HCT116 (cell line): ENCODE measurements at regions not wholly inside any gene's neighbourhood (a gene's known extent, or its start where the extent isn't known, plus 50 kb on each side); places are given as distances from the start of the nearest gene placed in this dataset.

ENCODE experiments used
- ATAC-seq: fragments of 200-7000 bp; cut with Tn5 transposase; 2 replicates; pipeline ENCODE4 v1.9.1; 2020; ENCODE audit warnings: mild to moderate bottlenecking, moderate library complexity
- BruUV-seq: library from RNA; stranded (reverse); fragments of 400-500 nt; replicated peaks from 2 replicates; lab custom pipeline; 2021; lab: Mats Ljungman, UMichigan
- CTCF ChIA-PET: fragments of 300-600 bp; sonication (Branson Sonifier 250); formaldehyde crosslinking; loops from one replicate; lab custom pipeline; 2021; ENCODE audit warnings: antibody characterized with exemption; lab: Charles Lee
- POLR2A ChIA-PET: fragments of 300-600, 350-600 bp; sonication (Branson Sonifier 250); formaldehyde crosslinking; loops from one replicate; lab custom pipeline; 2021; ENCODE audit warnings: antibody characterized with exemption; lab: Charles Lee
- RAD21 ChIA-PET, 2 experiments: fragments of 300-600 bp; sonication (Branson Sonifier 250); formaldehyde crosslinking; loops; one replicate each; lab custom pipeline; 2023; ENCODE audit warnings: low total read pairs in 2 of 2; ENCODE audit not compliant: uncharacterized antibody in 2 of 2, unreplicated experiment in 2 of 2, low non-redundant PET in 1 of 2; lab: Charles Lee
- DNase-seq: peaks from one replicate; pipeline ENCODE4 v3.0.0-alpha.2; 2010; ENCODE audit warnings: low read depth, low spot score
- H2AFZ ChIP-seq: fragments of 200-600 bp; shearing (Covaris generic), sonication (generic); 2 replicates; pipeline ENCODE4 v1.6.1; 2017; ENCODE audit warnings: low read depth, mixed run types, mixed read lengths, antibody characterized with exemption, low read length; ENCODE audit not compliant: poor library complexity, severe bottlenecking
- H3K27ac ChIP-seq: 2 replicates; pipeline ENCODE4 v1.5.1; 2012; ENCODE audit warnings: low read depth, low read length
- H3K27me3 ChIP-seq: fragments of 200-600 bp; sonication (generic); 2 replicates; pipeline ENCODE4 v1.6.1; 2016; ENCODE audit warnings: mixed run types, low read length, mixed read lengths; ENCODE audit not compliant: insufficient read depth
- H3K36me3 ChIP-seq, 2 experiments: fragments of 200-500 bp in 1 of 2; fragments of 200-600 bp in 1 of 2; sonication (Bioruptor generic) in 1 of 2; sonication (generic) in 1 of 2; 2 replicates each; pipeline versions ENCODE4 v1.5.1 to v1.6.1; 2014 to 2016; ENCODE audit warnings: low read length in 2 of 2, inconsistent platforms in 1 of 2, mixed read lengths in 1 of 2, mixed run types in 1 of 2; ENCODE audit not compliant: insufficient read depth in 2 of 2, control insufficient read depth in 1 of 2
- H3K4me1 ChIP-seq, 2 experiments: fragments of 200-600 bp in 1 of 2; sonication (generic) in 1 of 2; 2 replicates each; pipeline versions ENCODE4 v1.5.1 to v1.6.1; 2012 to 2017; ENCODE audit warnings: low read length in 2 of 2, inconsistent platforms in 1 of 2, mild to moderate bottlenecking in 1 of 2, mixed read lengths in 1 of 2, mixed run types in 1 of 2, moderate library complexity in 1 of 2; ENCODE audit not compliant: insufficient read depth in 2 of 2, control insufficient read depth in 1 of 2
- H3K4me2 ChIP-seq: fragments of 200-600 bp; sonication (generic); 2 replicates; pipeline ENCODE4 v1.6.1; 2017; ENCODE audit warnings: mixed run types, low read length, mixed read lengths
- H3K4me3 ChIP-seq, 2 experiments: fragments of 200-600 bp in 1 of 2; sonication (generic) in 1 of 2; replicated peaks in 1 of 2; 2 replicates each; pipeline ENCODE4 v1.5.1; 2011 to 2016; ENCODE audit warnings: low read length in 2 of 2, control low read depth in 1 of 2, low read depth in 1 of 2, mild to moderate bottlenecking in 1 of 2, mixed read lengths in 1 of 2, mixed run types in 1 of 2
- H3K79me2 ChIP-seq: fragments of 200-600 bp; sonication (generic); 2 replicates; pipeline ENCODE4 v1.6.1; 2017; ENCODE audit warnings: mild to moderate bottlenecking, mixed run types, low read length, moderate library complexity, mixed read lengths; ENCODE audit not compliant: insufficient read depth
- H3K9ac ChIP-seq: fragments of 200-600 bp; sonication (generic); 2 replicates; pipeline ENCODE4 v1.6.1; 2016; ENCODE audit warnings: low read length, mixed read lengths
- H3K9me2 ChIP-seq: fragments of 200-600 bp; sonication (generic), shearing (Covaris generic); 2 replicates; pipeline ENCODE4 v1.6.1; 2017; ENCODE audit warnings: mixed run types, mild to moderate bottlenecking, moderate library complexity; ENCODE audit not compliant: insufficient read depth
- H3K9me3 ChIP-seq, 2 experiments: fragments of 200-500 bp in 1 of 2; fragments of 200-600 bp in 1 of 2; sonication (Bioruptor generic) in 1 of 2; sonication (generic) in 1 of 2; 2 replicates each; pipeline ENCODE4 v1.6.1; 2014 to 2017; ENCODE audit warnings: low read length in 2 of 2, mixed read lengths in 2 of 2, inconsistent platforms in 1 of 2, low read depth in 1 of 2, mild to moderate bottlenecking in 1 of 2, mixed run types in 1 of 2, moderate library complexity in 1 of 2; ENCODE audit not compliant: control insufficient read depth in 1 of 2, insufficient read depth in 1 of 2
- H4K20me1 ChIP-seq: fragments of 200-600 bp; sonication (generic), shearing (Covaris generic); 2 replicates; pipeline ENCODE4 v1.6.1; 2017; ENCODE audit warnings: mixed run types, mild to moderate bottlenecking, moderate library complexity; ENCODE audit not compliant: insufficient read depth
- CBX3 ChIP-seq: IDR thresholded peaks from 2 replicates; pipeline ENCODE4 v1.6.1; 2012; ENCODE audit warnings: low read depth
- CTCF ChIP-seq, 3 experiments: fragments of 200-600 bp in 1 of 3; sonication (generic) in 1 of 3; IDR thresholded peaks in 2 of 3; conservative IDR thresholded peaks in 1 of 3; 2 replicates each; pipeline ENCODE4 v1.5.1; 2012 to 2017; ENCODE audit warnings: low read depth in 2 of 3, low read length in 2 of 3, antibody characterized with exemption in 1 of 3, borderline replicate concordance in 1 of 3, control low read depth in 1 of 3, mild to moderate bottlenecking in 1 of 3, mixed read lengths in 1 of 3, mixed run types in 1 of 3, moderate library complexity in 1 of 3; ENCODE audit not compliant: insufficient read depth in 1 of 3
- EGR1 ChIP-seq: IDR thresholded peaks from 2 replicates; pipeline ENCODE4 v1.6.1; 2012; ENCODE audit warnings: low read depth
- EZH2 ChIP-seq: fragments of 200-600 bp; sonication (generic); IDR thresholded peaks from 2 replicates; pipeline ENCODE4 v1.6.1; 2017; ENCODE audit warnings: antibody characterized with exemption, mixed run types
- EZH2phosphoT487 ChIP-seq: fragments of 200-600 bp; IDR thresholded peaks from 2 replicates; pipeline ENCODE4 v1.6.1; 2018; ENCODE audit warnings: antibody characterized with exemption, borderline replicate concordance
- FOSL1 ChIP-seq: IDR thresholded peaks from 2 replicates; pipeline ENCODE4 v1.6.1; 2012; ENCODE audit warnings: low read depth
- POLR2A ChIP-seq: IDR thresholded peaks from 2 replicates; pipeline ENCODE4 v1.7.0; 2011; ENCODE audit warnings: borderline replicate concordance; ENCODE audit not compliant: insufficient read depth, insufficient read length; ENCODE audit errors: extremely low read depth
- RAD21 ChIP-seq: IDR thresholded peaks from 2 replicates; pipeline ENCODE4 v1.6.1; 2012; ENCODE audit warnings: low read depth, mild to moderate bottlenecking
- SRF ChIP-seq: IDR thresholded peaks from 2 replicates; pipeline ENCODE4 v1.6.1; 2012; ENCODE audit warnings: low read depth
- TCF7L2 ChIP-seq: IDR thresholded peaks from 2 replicates; pipeline ENCODE4 v1.7.0; 2011; ENCODE audit warnings: borderline replicate concordance, inconsistent platforms; ENCODE audit not compliant: insufficient read depth, insufficient read length; ENCODE audit errors: extremely low read depth
- YY1 ChIP-seq: IDR thresholded peaks from 2 replicates; pipeline ENCODE4 v1.6.1; 2011; ENCODE audit warnings: low read length, low read depth, moderate library complexity, mild to moderate bottlenecking; ENCODE audit not compliant: insufficient replicate concordance; ENCODE audit errors: extremely low read depth
- ZFX ChIP-seq: fragments of 450-650 bp; IDR thresholded peaks from 2 replicates; pipeline ENCODE4 v1.6.1; 2017
- intact Hi-C: fragments of 100-400 bp; cut with micrococcal nuclease; formaldehyde crosslinking; loops from 2 replicates; pipeline ENCODE4 v1.10.0; 2022
- TF ChIP-seq, protein P1 (sequence below): IDR thresholded peaks from 2 replicates; pipeline ENCODE4 v1.6.1; 2012

- H3K9me2 ChIP-seq = no peaks in the 10 kb centered on the region
- ChIA-PET RAD21 (no interaction called here), POLR2A (no interaction called here), CTCF (no interaction called here)
- no peaks in the 10 kb centered on the region for H3K36me3 ChIP-seq
- H3K27ac ChIP-seq = no peak overlapping the region
- H2AFZ ChIP-seq = no peak overlapping the region
- ATAC-seq (no peak), DNase-seq (no peak)
- H3K9me3 ChIP-seq = no peaks in the 10 kb centered on the region
- no peak for TF ChIP-seq TCF7L2
- TF ChIP-seq EZH2 = no peak
- TF ChIP-seq, protein P1, sequence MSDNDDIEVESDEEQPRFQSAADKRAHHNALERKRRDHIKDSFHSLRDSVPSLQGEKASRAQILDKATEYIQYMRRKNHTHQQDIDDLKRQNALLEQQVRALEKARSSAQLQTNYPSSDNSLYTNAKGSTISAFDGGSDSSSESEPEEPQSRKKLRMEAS = no peak
- TF ChIP-seq CBX3 = no peak
- no peak for TF ChIP-seq EGR1
- no peak for TF ChIP-seq POLR2A
- TF ChIP-seq EZH2phosphoT487 = no peak
- TF ChIP-seq SRF = no peak
- TF ChIP-seq FOSL1 = no peak
- TF ChIP-seq ZFX = no peak
- TF ChIP-seq RAD21 = no peak
- no peak for TF ChIP-seq CTCF (IDR thresholded peaks at IDR 0.05 in 2 of 3, conservative IDR thresholded peaks at IDR 0.05 in 1 of 3; ENCODE audit: borderline replicate concordance in 1 of 3, insufficient read depth in 1 of 3, low read depth in 2 of 3, low read length in 2 of 3)
- TF ChIP-seq YY1 = no peak
- H3K4me1 ChIP-seq = no peaks in the 10 kb centered on the region
- H3K79me2 ChIP-seq = no peaks in the 10 kb centered on the region
- H3K4me3 ChIP-seq = no peak overlapping the region
- H3K4me2 ChIP-seq = no peak overlapping the region
- intact Hi-C loops = no loop called here
- BruUV-seq = no TSS peak
- H4K20me1 ChIP-seq = no peaks in the 10 kb centered on the region
- H3K9ac ChIP-seq = no peak overlapping the region
- H3K27me3 ChIP-seq = peaks cover 34% of the 10 kb centered on the region
Measured at GRCh38 chr5:167999182-167999581, 292.3 kb upstream of the WWC1 start.
